Stimulated activated CD4-positive, alpha-beta T cell treated with anti-CD3 and anti-CD28 coated beads, TNF-alpha, amount 100 ng/mL, for 1 hour (primary cell): ENCODE measurements at regions not wholly inside any gene's neighbourhood (a gene's known extent, or its start where the extent isn't known, plus 50 kb on each side); places are given as distances from the start of the nearest gene placed in this dataset.

Source experiments
- DNase-seq, 3 donors: peaks; one replicate each; pipeline ENCODE4 v3.0.0-alpha.2; 2020; ENCODE audit warnings: low read depth in 3 of 3, low spot score in 1 of 3

- DNase-seq: no peak
Measured at GRCh38 chr6:163943607-163944385, 529.3 kb downstream of the QKI start.

- no peak for DNase-seq
Measured at GRCh38 chr6:163942790-163943189, 528.3 kb downstream of the QKI start.

GRCh38 chr6:163941624-163941976 is 527.1 kb downstream of the QKI start:
- no peak for DNase-seq

GRCh38 chr6:163940705-163941623 is 526.4 kb downstream of the QKI start:
- no peak for DNase-seq

GRCh38 chr6:163937071-163937470 is 522.6 kb downstream of the QKI start:
- DNase-seq: no peak

GRCh38 chr6:163935158-163935762 is 520.7 kb downstream of the QKI start:
- DNase-seq: no peak

- no peak for DNase-seq
Measured at GRCh38 chr6:163930012-163930411, 515.5 kb downstream of the QKI start.

- DNase-seq: no peak
Measured at GRCh38 chr6:163929538-163929937, 515.0 kb downstream of the QKI start.

GRCh38 chr6:163926642-163927041 is 512.1 kb downstream of the QKI start:
- no peak for DNase-seq

GRCh38 chr6:163925839-163926238 is 511.3 kb downstream of the QKI start:
- DNase-seq: no peak

GRCh38 chr6:163923658-163924411 is 509.3 kb downstream of the QKI start:
- no peak for DNase-seq

- DNase-seq: no peak
Measured at GRCh38 chr6:163922562-163922961, 508.0 kb downstream of the QKI start.

GRCh38 chr6:163919652-163920051 is 505.1 kb downstream of the QKI start:
- no peak for DNase-seq

GRCh38 chr6:163916315-163917081 is 502.0 kb downstream of the QKI start:
- DNase-seq: no peak

GRCh38 chr6:163915131-163915530 is 500.6 kb downstream of the QKI start:
- no peak for DNase-seq

GRCh38 chr6:163913045-163913444 is 498.5 kb downstream of the QKI start:
- no peak for DNase-seq

- no peak for DNase-seq
Measured at GRCh38 chr6:163906006-163906710, 491.6 kb downstream of the QKI start.

GRCh38 chr6:163904186-163904585 is 489.7 kb downstream of the QKI start:
- no peak for DNase-seq

- no peak for DNase-seq
Measured at GRCh38 chr6:163903541-163903940, 489.0 kb downstream of the QKI start.

- DNase-seq: no peak
Measured at GRCh38 chr6:163902993-163903392, 488.5 kb downstream of the QKI start.
